Caki2 (cell line): ENCODE measurements at regions not wholly inside any gene's neighbourhood (a gene's known extent, or its start where the extent isn't known, plus 50 kb on each side); places are given as distances from the start of the nearest gene placed in this dataset.
"Not testable (repeated sequence)": the region's sequence is repeated elsewhere in the genome, so short reads cannot be mapped to it uniquely, and the experiment has no call there.

ENCODE experiments used
- DNase-seq: peaks from one replicate; pipeline ENCODE4 v3.0.0-alpha.2; 2015; ENCODE audit warnings: low read depth
- in situ Hi-C: cut with HindIII; loops from 2 replicates; pipeline ENCODE4 v1.10.0; 2016; ENCODE audit warnings: low sequenced_read_pairs, low pct_unique_long_range_greater_than_20kb, mixed read lengths

DNA sequence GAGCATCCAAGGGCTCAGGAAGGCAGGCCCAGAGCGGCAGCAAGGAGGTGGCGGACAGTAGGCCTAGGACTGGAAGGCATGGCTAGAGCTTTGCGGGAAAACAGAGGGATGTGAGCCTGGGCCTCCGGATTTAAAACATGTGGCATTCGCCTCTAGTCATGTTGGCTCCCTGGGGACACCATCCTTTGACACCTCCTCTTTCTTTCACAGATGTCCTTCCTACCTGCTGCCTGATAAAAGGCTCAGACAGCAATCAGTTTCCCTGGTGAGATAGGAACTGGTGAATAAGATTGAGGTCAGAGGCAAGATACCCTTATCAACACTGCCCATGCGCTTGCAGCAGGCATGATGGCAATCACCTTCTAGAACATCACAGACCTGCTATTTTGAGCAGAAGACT, 277.6 kb downstream of the SIPA1L2 start:
- in situ Hi-C loops: no loop called here
- DNase-seq: no peak

DNA sequence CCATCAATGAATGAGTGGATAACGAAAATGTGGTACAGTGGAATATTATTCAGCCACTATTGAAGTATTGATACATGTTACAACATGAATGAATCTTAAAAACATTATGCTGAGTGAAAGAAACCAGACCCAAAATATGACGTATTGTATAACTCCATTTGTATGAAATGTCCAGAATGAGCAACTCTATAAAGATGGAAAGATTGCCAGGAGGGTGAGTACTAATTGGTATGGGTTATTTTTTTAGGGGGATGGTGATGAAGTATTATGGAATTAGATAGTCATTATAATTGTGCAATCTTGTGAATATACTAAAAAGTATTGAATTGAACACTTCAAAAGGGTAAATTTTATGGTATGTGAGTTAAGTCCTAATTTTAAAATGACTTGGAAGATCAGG, 278.6 kb downstream of the SIPA1L2 start:
- in situ Hi-C loops: no loop called here
- DNase-seq: no peak

DNA sequence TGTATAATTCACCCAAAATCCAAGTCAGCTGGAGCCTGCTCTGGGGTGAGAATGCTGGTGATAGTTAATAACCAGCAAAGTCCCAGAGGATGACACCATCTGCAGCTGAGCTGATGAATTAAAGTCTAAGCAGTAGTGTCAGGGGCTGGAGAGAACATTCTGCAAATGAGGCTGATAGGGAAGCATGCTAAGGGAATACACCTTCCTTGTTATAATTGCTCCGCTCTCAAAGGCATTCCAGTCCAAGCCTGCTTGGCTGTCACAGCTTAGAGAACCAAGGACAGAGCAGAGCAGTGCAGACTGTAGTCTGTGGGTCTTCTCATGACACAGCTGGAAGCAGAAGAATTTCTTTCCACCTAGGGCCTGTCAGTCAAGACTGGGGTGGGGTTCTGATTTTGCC, 283.1 kb downstream of the SIPA1L2 start:
- no peak for DNase-seq
- in situ Hi-C loops: no loop called here

DNA sequence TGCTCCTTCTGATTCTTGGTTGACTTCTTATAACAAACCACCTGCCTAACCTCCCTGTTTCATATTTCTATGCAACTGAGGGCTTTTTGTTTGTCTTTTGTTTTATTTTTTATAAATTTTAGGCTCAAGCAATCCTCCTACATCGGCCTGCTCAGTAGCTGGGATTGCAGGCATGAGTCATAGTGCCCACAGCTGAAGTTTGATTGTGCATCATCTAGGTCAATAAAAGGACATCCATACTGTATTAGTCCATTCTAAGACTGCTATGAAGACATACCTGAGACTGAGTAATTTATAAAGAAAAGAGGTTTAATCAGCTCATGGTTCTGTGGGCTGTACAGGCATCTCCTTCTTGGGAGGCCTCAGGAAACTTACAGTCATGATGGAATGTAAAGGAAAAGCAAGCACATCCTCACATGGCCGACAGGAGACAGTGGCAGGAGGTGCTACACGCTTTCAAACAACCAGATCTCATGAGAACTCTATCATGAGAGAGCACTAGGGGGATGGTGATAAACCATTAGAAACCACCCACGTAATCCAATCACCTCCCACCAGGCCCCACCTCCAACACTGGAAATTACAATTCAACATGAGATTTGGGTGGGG, 285.0 kb downstream of the SIPA1L2 start:
- in situ Hi-C loops: no loop called here
- no peak for DNase-seq

DNA sequence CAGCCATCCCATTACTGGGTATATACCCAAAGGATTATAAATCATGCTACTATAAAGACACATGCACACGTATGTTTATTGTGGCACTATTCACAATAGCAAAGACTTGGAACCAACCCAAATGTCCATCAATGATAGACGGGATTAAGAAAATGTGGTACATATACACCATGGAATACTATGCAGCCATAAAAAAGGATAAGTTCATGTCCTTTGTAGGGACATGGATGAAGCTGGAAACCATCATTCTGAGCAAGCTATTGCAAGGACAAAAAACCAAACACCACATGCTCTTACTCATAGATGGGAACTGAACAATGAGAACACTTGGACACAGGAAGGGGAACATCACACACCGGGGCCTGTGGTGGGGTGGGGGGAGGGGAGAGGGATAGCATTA, 285.7 kb downstream of the SIPA1L2 start:
- DNase-seq, in situ Hi-C loops: not testable (repeated sequence)

DNA sequence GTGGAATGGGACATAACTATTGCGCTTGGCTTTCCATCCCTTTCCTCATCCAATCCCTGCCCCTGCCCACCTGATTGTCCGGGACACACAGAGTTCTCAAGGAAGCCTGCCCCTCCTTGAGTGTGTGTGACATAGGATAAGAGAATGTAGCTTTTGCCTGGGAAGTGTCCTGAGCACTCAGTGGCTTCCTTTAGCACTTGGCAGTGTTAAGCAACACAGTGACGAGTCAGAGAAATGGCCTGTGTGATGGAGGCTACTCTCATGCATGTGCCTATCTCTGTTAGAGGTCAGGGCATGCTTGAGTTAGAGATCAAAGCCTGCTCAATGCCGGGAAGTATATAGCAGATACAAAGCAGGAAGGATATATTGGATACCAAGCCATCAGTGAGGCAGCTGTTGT, 289.5 kb downstream of the SIPA1L2 start:
- no peak for DNase-seq
- in situ Hi-C loops: no loop called here

DNA sequence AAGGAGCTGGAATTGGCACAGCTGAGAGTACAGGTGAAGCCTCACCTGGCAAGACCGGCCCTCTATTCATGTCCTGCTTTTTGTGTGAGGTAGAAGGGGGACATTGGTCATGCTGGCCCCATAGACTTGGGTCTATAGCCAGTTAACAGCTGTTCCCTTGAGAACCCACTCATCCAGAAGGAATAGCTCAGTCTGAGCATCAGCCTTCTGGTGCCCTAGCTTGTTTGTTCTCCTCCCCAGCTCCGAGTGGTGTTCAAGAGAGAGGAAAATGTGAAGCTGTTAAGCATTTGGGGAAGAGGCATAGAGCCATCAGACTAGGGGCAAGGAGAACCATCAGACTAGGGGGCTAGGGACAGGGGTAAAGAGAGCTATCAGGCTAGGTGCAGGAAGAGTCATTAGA, 290.9 kb downstream of the SIPA1L2 start:
- no peak for DNase-seq
- in situ Hi-C loops: no loop called here

DNA sequence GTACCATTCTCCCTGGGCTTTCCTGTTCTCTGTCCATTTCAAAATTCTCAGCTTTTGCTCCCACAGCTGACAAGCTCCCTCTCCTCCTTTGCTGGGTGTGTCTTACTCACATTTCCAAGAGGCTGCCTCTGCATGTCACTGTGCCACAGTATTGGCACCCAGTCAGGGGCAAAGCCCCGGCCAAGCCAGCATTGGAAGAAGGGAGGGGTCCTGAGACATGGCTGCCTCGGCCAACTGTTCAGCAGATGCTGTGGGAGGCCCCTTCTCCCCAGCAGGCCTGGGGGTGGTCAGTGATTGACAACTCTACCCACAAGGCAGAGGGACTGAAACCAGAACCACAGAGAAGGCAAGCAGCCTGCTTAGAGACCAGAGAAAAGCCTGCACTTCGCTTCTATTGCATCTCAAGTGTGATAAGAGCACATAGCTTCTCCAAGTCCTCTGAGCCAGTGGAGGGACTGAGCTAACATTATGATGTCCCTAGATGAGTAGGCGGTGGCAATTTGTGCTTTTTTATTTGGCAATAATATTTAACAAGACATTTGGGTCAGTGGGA, 294.1 kb downstream of the SIPA1L2 start:
- DNase-seq: no peak
- in situ Hi-C loops: no loop called here

DNA sequence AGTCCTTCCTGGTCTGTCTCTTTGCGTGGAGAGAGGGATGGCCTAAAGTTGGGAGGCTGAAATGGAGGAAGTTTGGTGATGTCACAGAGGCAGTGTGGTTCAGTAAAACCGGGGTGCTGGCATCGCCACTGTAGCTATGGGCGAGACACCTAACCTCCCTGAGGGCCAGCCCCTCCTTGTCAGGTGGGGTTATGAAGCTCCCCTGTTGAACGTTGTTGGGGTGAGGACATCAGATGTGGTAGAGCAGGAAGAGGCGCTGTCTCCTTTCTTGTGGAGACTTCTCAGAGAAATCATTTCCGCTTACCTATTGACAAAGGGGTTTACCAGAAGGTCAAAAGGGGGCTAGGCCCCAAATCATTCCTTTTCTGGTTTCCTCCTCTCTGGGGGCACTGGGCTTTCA, 294.7 kb downstream of the SIPA1L2 start:
- in situ Hi-C loops: no loop called here
- no peak for DNase-seq

DNA sequence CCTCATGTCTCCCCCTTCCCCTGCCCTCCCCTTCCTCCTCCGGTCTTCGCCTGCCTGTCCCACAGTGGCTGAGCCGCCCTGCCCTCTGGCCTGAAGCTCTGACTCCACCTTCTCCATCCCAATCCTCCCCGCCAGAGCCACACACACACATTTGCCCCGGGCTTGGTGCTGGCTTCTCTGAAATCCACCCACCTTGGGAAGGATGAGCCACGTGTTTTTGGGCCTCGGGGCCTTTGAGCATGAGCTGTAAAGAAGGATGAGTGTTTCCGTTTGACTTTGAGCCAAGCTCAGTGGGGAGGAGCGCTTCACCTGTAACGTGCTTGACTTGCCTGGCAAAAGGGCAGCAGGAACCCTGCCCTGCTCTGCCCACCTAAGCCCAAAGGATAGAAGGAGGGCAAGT, 295.1 kb downstream of the SIPA1L2 start:
- no peak for DNase-seq
- in situ Hi-C loops: no loop called here

DNA sequence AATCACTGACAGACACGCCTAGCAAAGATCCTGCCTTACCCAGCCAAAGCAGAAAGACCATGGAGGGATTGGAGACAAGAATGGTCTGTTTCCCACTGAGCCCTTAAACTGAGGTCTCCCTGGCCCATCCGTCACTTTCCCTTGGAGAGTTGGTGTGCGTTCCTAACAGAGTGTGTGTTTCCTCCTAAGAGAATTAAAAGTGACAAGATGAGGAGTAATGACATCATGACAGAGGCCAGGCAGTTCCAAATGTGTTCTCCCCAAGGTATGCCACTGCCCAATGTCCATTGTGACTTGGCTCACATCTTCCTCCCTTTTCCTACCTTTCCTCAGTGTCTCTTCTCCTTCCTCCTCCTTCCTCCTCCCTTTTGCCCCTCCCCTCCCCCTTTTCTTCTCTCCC, 295.7 kb downstream of the SIPA1L2 start:
- DNase-seq: no peak
- in situ Hi-C loops: no loop called here

DNA sequence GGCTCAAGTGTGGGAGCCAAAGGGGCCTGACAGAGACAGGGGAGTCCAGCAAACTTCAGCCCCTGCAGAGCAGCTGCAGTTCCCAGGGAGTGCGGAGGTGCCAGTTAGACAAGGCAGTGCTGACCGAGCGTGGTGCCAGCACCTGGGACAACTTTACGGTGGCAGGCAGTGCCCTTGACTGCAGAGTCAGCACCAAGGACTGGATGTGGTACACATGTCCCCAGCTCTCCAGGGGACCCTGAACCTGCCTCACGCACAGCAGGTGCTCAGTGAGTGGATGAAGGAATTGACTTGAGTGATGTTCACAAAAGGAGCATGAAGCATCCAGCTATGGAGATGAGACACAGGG, 296.5 kb downstream of the SIPA1L2 start:
- in situ Hi-C loops: no loop called here

DNA sequence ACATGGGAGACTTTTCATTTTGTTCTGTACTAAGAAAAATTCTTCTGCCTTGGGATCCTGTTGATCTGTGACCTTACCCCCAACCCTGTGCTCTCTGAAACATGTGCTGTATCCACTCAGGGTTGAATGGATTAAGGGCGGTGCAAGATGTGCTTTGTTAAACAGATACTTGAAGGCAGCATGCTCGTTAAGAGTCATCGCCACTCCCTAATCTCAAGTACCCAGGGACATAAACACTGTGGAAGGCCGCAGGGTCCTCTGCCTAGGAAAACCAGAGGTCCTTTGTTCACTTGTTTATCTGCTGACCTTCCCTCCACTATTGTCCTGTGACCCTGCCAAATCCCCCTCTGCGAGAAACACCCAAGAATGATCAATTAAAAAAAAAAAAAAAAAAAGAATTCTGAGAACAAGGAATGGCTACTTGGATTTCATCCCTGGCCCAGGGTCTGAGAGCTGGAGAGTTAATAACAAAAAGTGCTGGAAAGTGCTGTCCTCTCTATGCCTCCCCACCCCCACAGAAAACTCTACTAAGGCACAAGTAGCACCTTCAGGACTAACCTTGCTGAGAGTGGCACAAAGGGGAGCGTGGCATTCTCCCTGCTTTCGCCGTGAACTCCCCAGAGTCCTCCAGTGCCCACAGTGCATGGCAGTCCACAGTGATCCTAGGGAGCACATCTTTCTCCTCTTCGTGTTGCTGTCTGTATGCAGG, 297.1 kb downstream of the SIPA1L2 start:
- DNase-seq, in situ Hi-C loops: not testable (repeated sequence)

More for the DNA sequence above, 296.5 kb downstream of the SIPA1L2 start:
- DNase-seq: no peak

DNA sequence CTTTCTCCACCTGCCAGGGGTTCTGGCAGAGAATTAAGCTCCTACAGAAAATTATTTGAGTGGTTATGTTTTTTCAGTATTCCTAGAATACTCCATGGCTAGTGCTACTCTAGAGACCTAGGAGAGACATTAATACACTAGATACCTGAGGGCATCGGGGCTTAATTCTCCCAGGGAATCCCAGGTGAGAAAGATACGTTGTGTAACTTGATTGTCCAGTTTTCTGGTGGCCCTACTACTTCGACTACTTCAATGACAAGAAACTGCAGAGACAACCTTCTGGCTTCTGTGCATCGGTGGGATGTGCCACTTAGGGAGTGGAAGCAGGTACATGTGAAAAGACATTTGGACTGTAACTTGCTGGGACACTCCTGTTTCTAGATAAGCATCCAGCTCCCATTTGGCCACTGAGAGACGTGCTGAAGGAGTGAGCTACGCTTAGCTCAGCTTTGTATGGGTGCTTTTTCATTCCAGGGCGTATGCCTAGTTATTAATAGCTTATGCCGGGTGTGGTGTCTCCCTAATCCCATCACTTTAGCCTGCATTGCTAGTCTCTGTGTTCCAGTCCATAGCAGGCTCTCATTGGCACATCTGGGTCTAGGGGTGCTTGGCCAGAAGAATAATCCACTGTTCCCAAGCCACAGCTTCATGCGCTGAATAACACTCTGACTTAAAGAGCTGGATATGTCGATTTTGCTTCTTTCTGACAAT, 300.7 kb downstream of the SIPA1L2 start:
- in situ Hi-C loops: no loop called here
- DNase-seq: no peak

DNA sequence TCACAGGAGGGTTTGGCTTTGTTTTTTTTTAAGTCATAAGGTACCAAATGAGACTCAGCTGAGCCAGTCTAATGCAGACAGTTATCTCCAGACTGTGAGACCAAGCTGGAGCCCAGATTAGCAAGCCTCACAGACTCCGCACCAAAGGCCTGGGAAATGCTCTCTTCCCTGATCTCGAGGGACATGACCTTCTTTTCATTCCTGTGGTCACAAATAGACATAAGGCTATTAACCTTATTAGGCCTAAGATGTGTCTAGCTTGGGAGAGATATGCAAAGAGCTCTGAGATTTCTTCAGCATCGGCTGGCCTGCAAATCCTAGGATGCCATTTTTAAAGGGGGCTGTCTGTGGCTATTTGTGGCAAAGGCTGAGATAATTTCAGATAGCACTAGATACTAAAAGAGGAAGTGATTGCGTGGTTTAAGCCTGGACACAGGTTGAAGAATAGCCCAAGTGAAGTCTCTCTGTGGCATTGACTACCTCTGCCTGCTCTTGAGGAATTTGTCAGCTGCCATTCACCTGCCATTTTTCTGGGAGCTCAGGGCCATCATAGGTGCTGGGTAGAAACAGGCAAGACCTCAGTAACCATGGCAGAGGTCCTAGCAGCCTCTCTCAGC, 301.3 kb downstream of the SIPA1L2 start:
- in situ Hi-C loops: no loop called here
- no peak for DNase-seq

DNA sequence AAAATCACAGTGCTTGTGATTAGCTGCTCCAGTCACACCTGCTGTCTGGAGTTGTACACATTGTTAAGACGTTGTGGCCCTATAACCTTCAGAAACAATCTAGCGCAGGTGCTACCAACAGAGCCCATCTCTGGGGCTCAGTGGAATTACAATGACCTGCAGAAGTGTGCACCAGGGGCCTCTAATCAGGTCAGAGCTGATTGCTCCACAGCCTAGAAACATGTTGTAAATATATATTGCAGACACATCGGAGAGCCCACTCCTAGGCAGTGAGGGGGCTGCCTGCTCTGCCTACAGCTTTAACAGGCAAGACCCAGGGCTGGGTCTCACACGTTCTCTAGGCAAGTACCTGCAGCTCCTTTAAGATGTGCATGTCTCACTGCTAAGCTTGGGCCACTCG, 302.0 kb downstream of the SIPA1L2 start:
- in situ Hi-C loops: no loop called here
- DNase-seq: no peak

DNA sequence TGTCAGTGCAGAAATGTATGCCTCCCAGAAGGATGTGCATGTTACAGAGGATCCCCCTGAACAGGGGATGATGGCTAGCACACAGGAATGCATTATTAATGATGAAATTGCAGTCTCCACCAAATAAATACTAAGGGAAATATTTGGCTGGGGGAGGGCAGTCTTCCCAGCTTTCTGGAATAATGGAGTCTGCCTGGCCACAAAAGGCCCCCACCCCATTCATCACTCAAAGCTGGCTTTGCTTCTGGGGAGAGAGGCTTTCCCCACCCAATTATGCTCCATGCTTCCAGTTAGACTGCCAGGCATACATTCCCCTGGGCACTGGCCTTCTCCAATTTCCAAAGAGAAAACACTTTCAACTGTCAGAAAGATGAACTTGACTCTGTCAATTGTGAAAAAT, 302.7 kb downstream of the SIPA1L2 start:
- no peak for DNase-seq
- in situ Hi-C loops: no loop called here

DNA sequence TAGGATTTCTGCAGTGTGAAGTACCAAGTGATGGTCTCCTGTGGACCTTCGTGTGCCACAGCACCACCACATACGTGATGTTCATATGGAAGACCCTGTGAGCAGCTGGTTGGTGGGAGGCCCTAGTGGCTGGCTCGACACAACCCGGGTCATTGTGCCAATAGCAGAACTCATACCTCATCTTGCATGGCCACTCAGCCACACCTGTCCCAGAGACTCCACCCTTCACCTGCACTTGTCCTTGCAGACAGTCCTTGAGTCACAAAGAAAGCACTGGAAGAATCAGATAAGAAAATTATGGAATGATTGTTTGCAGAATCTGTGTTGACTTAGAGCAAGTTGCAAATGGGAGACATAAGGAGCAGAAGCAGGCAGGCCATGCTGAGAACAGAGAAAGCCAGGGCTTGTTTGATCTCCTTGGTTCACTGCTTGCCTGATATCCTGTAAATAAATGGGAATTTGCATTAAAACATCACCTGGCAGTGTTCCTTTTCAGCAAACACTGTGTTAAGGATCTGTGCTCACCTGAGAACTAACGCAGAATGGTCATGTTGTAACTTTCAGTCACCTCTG, 307.7 kb downstream of the SIPA1L2 start:
- no peak for DNase-seq
- in situ Hi-C loops: no loop called here
